ENCODE measurements at regions not wholly inside any gene's neighbourhood (a gene's known extent, or its start where the extent isn't known, plus 50 kb on each side); places are given as distances from the start of the nearest gene placed in this dataset.

DNA sequence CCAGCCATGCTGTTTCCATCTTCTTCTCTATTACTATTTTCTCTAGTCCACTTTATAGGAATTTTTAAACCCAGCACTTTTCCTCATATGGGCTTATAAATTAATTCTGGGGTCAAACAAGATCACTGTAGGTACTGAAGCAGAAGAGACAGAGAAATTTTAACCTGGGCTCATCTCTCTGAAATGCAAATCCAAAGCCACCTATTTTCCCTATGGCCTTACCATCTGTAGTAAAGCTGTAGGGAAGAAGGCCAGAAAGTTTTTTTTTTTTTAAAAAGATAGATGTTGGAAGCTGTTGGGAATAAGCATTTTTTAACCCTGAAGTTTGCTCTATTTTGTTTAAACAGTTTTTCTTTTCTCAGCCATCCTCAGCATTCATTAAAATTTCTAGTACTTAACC is 367.4 kb downstream of the CD109 start:
- TF ChIP-seq, protein P1, sequence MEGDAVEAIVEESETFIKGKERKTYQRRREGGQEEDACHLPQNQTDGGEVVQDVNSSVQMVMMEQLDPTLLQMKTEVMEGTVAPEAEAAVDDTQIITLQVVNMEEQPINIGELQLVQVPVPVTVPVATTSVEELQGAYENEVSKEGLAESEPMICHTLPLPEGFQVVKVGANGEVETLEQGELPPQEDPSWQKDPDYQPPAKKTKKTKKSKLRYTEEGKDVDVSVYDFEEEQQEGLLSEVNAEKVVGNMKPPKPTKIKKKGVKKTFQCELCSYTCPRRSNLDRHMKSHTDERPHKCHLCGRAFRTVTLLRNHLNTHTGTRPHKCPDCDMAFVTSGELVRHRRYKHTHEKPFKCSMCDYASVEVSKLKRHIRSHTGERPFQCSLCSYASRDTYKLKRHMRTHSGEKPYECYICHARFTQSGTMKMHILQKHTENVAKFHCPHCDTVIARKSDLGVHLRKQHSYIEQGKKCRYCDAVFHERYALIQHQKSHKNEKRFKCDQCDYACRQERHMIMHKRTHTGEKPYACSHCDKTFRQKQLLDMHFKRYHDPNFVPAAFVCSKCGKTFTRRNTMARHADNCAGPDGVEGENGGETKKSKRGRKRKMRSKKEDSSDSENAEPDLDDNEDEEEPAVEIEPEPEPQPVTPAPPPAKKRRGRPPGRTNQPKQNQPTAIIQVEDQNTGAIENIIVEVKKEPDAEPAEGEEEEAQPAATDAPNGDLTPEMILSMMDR (IDR thresholded peaks at IDR 0.05) = no peak
- TF ChIP-seq POLR2AphosphoS5 (IDR thresholded peaks at IDR 0.05) = no peak
